Psoas muscle (tissue), 7 donors: ENCODE measurements at regions not wholly inside any gene's neighbourhood (a gene's known extent, or its start where the extent isn't known, plus 50 kb on each side); places are given as distances from the start of the nearest gene placed in this dataset.

Experiments used
- ATAC-seq, 4 donors: fragments of 200-7000 bp; cut with Tn5 transposase; one replicate each; pipeline ENCODE4 v1.9.1; 2020; ENCODE audit warnings: moderate library complexity in 3 of 4, mild to moderate bottlenecking in 2 of 4
- DNase-seq, 2 donors: peaks; one replicate each; pipeline ENCODE4 v3.0.0-alpha.2; 2020
- H3K27ac ChIP-seq: fragments of 200-600 bp; one replicate; pipeline ENCODE4 v1.8.0; 2022
- H3K27me3 ChIP-seq, 3 donors: fragments of 200-600 bp in 1 of 3; one replicate each; pipeline versions ENCODE4 v1.6.1 to v1.8.0; 2013 to 2022; ENCODE audit warnings: low read length in 2 of 3, mild to moderate bottlenecking in 2 of 3, moderate library complexity in 1 of 3; ENCODE audit not compliant: insufficient read depth in 3 of 3
- H3K36me3 ChIP-seq, 2 donors: fragments of 200-600 bp in 1 of 2; one replicate each; pipeline versions ENCODE4 v1.6.1 to v1.8.0; 2013 to 2022; ENCODE audit warnings: low read depth in 1 of 2, mild to moderate bottlenecking in 1 of 2, moderate library complexity in 1 of 2; ENCODE audit not compliant: insufficient read depth in 1 of 2
- H3K4me1 ChIP-seq: fragments of 200-600 bp; one replicate; pipeline ENCODE4 v1.8.0; 2022
- H3K4me3 ChIP-seq: fragments of 200-600 bp; one replicate; pipeline ENCODE4 v1.8.0; 2022; ENCODE audit warnings: mild to moderate bottlenecking
- H3K9me3 ChIP-seq: fragments of 200-600 bp; one replicate; pipeline ENCODE4 v1.8.0; 2022
- CTCF ChIP-seq: fragments of 200-600 bp; IDR thresholded peaks from one replicate; pipeline ENCODE4 v1.8.0; 2022; ENCODE audit warnings: antibody characterized with exemption
- WGBS, 3 donors: extraction: QIAGEN DNeasy Blood & Tissue Kit; methylation state at CpG; one replicate each; pipeline versions ENCODE4 v1.1.6 to v1.1.7; 2013; 5-methylcytosine and 5-hydroxymethylcytosine counted together
- intact Hi-C, 2 donors: fragments of 100-400 bp; cut with DNase I; formaldehyde crosslinking; loops; one replicate each; pipeline versions ENCODE4 v1.11.0 to v1.14.2; 2022
- donor health status: healthy with polysubstance abuse.
- donor health status: DM: no; HTN: no; CAD: no; lungs with moderate emphysema.
- donor health status: Bipolar disorder and iron deficiency.
- donor health status: healthy.
- donor health status: DM: yes; HTN: yes; CAD: no.
- donor health status: DM: no; HTN: no; CAD: no.
- donor health status: DM: yes; HTN: yes; CAD: no.

GRCh38 chr5:17443333-17444130, 54.5 kb upstream of the TAF11L2 start:
- no peak overlapping the region for H3K4me3 ChIP-seq
- intact Hi-C loops, result no loop called here
- no peak for TF ChIP-seq CTCF
- DNase-seq, result no peak
- H3K36me3 ChIP-seq, result no peaks in the 10 kb centered on the region
- WGBS, 3 donors, result 84 to 88% (median 86%) methylated on average over 23 of the region's 23 CpGs
- no peaks in the 10 kb centered on the region for H3K4me1 ChIP-seq
- no peak for ATAC-seq
- no peaks in the 10 kb centered on the region for H3K27me3 ChIP-seq
- H3K27ac ChIP-seq, result no peak overlapping the region
- peaks cover 12% of the 10 kb centered on the region for H3K9me3 ChIP-seq

- no peaks in the 10 kb centered on the region for H3K4me1 ChIP-seq
- ATAC-seq, result no peak
- H3K4me3 ChIP-seq, result no peak overlapping the region
- TF ChIP-seq CTCF, result no peak
- no peak for DNase-seq
- no peaks in the 10 kb centered on the region for H3K27me3 ChIP-seq
- intact Hi-C loops, result no loop called here
- no peak overlapping the region for H3K27ac ChIP-seq
- peaks cover 12% of the 10 kb centered on the region for H3K9me3 ChIP-seq
- 59 to 67% (median 66%) methylated on average over 1 of the region's 1 CpG for WGBS, 3 donors
- H3K36me3 ChIP-seq, result no peaks in the 10 kb centered on the region
These were observed 53.5 kb upstream of the TAF11L2 start for GRCh38 chr5:17444496-17444895.

- Histone ChIP-seq H3K27me3 (no peaks in the 10 kb centered on the region), H3K27ac (no peak overlapping the region), H3K9me3 (peaks cover 6% of the 10 kb centered on the region), H3K4me1 (no peaks in the 10 kb centered on the region), H3K36me3 (no peaks in the 10 kb centered on the region), H3K4me3 (no peak overlapping the region)
- DNase-seq (no peak), ATAC-seq (no peak)
- intact Hi-C loops, result no loop called here
- TF ChIP-seq CTCF, result no peak
- 86 to 95% (median 89%) methylated on average over 2 of the region's 2 CpGs for WGBS, 3 donors
These were observed 52.8 kb upstream of the TAF11L2 start for GRCh38 chr5:17445185-17445584.
